ENCODE measurements at regions not wholly inside any gene's neighbourhood (a gene's known extent, or its start where the extent isn't known, plus 50 kb on each side); places are given as distances from the start of the nearest gene placed in this dataset.
"Not testable (repeated sequence)": the region's sequence is repeated elsewhere in the genome, so short reads cannot be mapped to it uniquely, and the experiment has no call there.

GRCh38 chr2:11951492-11951891 is 205.1 kb downstream of the LPIN1 start:
- not testable (repeated sequence) for TF ChIP-seq CTCF, EZH2, EZH2phosphoT487 (IDR thresholded peaks at IDR 0.05)
